ENCODE measurements at regions not wholly inside any gene's neighbourhood (a gene's known extent, or its start where the extent isn't known, plus 50 kb on each side); places are given as distances from the start of the nearest gene placed in this dataset.

- no peak for ATAC-seq (ENCODE audit: low FRiP score)
- no peak for DNase-seq (ENCODE audit: low spot score)
- no peak for TF ChIP-seq CTCF (IDR thresholded peaks at IDR 0.05)
These were observed 51.6 kb upstream of the CPO start for GRCh38 chr2:206887745-206888144.
